Endothelial cell of umbilical vein (primary cell): ENCODE measurements at regions not wholly inside any gene's neighbourhood (a gene's known extent, or its start where the extent isn't known, plus 50 kb on each side); places are given as distances from the start of the nearest gene placed in this dataset.

Source experiments
- BruUV-seq: library from RNA; stranded (reverse); fragments of 400-500 nt; replicated peaks from 2 replicates; lab custom pipeline; 2021; lab: Mats Ljungman, UMichigan
- CTCF ChIA-PET: fragments of 300-600, 350-600 bp; sonication (Branson Sonifier 250); formaldehyde crosslinking; loops from one replicate; lab custom pipeline; 2021; ENCODE audit warnings: antibody characterized with exemption, inconsistent platforms; lab: Charles Lee
- POLR2A ChIA-PET: fragments of 300-600, 350-600 bp; sonication (Branson Sonifier 250); formaldehyde crosslinking; loops from one replicate; lab custom pipeline; 2021; ENCODE audit warnings: antibody characterized with exemption, inconsistent platforms; lab: Charles Lee
- DNase-seq: peaks from one replicate; pipeline ENCODE4 v3.0.0-alpha.2; 2011; ENCODE audit warnings: low read depth, low spot score
- FAIRE-seq: peaks from 2 replicates; lab custom pipeline; 2011; peaks lifted over from hg19 to GRCh38; lab: Jason Lieb, UNC
- H2AFZ ChIP-seq: 2 replicates; pipeline ENCODE4 v1.6.0; 2012; ENCODE audit warnings: low read depth, low read length, control low read depth, inconsistent platforms
- H3K27ac ChIP-seq: 2 replicates; pipeline ENCODE4 v1.5.1; 2011; ENCODE audit warnings: low read depth, mild to moderate bottlenecking, control low read depth, low read length, moderate library complexity; ENCODE audit not compliant: insufficient read depth
- H3K27me3 ChIP-seq, 2 experiments: 2 replicates each; pipeline versions ENCODE4 v1.6.0 to v1.6.1; 2011; ENCODE audit warnings: low read length in 2 of 2, mixed read lengths in 1 of 2; ENCODE audit not compliant: control insufficient read depth in 2 of 2, insufficient read depth in 2 of 2
- H3K36me3 ChIP-seq, 2 experiments: 2 replicates in 1 of 2; 3 replicates in 1 of 2; pipeline ENCODE4 v1.5.1; 2011; ENCODE audit warnings: low read length in 2 of 2, mild to moderate bottlenecking in 1 of 2, moderate library complexity in 1 of 2; ENCODE audit not compliant: control insufficient read depth in 2 of 2, insufficient read depth in 2 of 2; ENCODE audit errors: extremely low read depth in 1 of 2
- H3K4me1 ChIP-seq: 3 replicates; pipeline ENCODE4 v1.5.1; 2011; ENCODE audit warnings: mild to moderate bottlenecking, low read length; ENCODE audit not compliant: control insufficient read depth, insufficient read depth; ENCODE audit errors: extremely low read depth
- H3K4me2 ChIP-seq: 2 replicates; pipeline ENCODE4 v1.6.1; 2011; ENCODE audit warnings: low read length, control low read depth, mixed read lengths; ENCODE audit not compliant: insufficient read depth
- H3K4me3 ChIP-seq, 3 experiments: fragments of 200-600 bp in 1 of 3; sonication (generic), shearing (Covaris generic) in 1 of 3; replicated peaks in 1 of 3; 2 replicates each; pipeline ENCODE4 v1.5.1; 2011 to 2016; ENCODE audit warnings: control low read depth in 3 of 3, low read length in 3 of 3, mild to moderate bottlenecking in 2 of 3, inconsistent platforms in 1 of 3, low read depth in 1 of 3, moderate library complexity in 1 of 3; ENCODE audit not compliant: insufficient read depth in 1 of 3
- H3K79me2 ChIP-seq: 2 replicates; pipeline ENCODE4 v1.6.0; 2012; ENCODE audit warnings: low read length, inconsistent platforms; ENCODE audit not compliant: control insufficient read depth, insufficient read depth
- H3K9ac ChIP-seq: replicated peaks from 2 replicates; pipeline ENCODE3; 2011; ENCODE audit warnings: low read length, control low read depth; ENCODE audit not compliant: insufficient read depth; ENCODE audit errors: extremely low read depth
- H3K9me1 ChIP-seq: replicated peaks from 3 replicates; pipeline ENCODE4 v1.6.0; 2011; ENCODE audit warnings: mild to moderate bottlenecking, low read length; ENCODE audit not compliant: control insufficient read depth, insufficient read depth; ENCODE audit errors: extremely low read depth
- H3K9me3 ChIP-seq: replicated peaks from 2 replicates; pipeline ENCODE4 v1.5.1; 2012; ENCODE audit warnings: low read length, inconsistent platforms; ENCODE audit not compliant: control insufficient read depth, insufficient read depth
- H4K20me1 ChIP-seq: replicated peaks from 2 replicates; pipeline ENCODE3; 2011; ENCODE audit warnings: mild to moderate bottlenecking, low read length; ENCODE audit not compliant: control insufficient read depth, insufficient read depth; ENCODE audit errors: extremely low read depth
- CTCF ChIP-seq, 2 donors: IDR thresholded peaks; 1 replicate in 1 of 2; 2 replicates in 1 of 2; pipeline ENCODE4 v1.5.1; 2011; ENCODE audit warnings: low read length in 2 of 2, mild to moderate bottlenecking in 2 of 2, moderate library complexity in 2 of 2, control low read depth in 1 of 2, inconsistent platforms in 1 of 2, low read depth in 1 of 2; ENCODE audit not compliant: insufficient read depth in 1 of 2; ENCODE audit errors: extremely low read depth in 1 of 2
- EZH2 ChIP-seq: IDR thresholded peaks from 2 replicates; pipeline ENCODE4 v1.6.1; 2012; ENCODE audit warnings: borderline replicate concordance, low read depth, mild to moderate bottlenecking, moderate library complexity, low read length, inconsistent platforms; ENCODE audit not compliant: severe bottlenecking
- FOS ChIP-seq: IDR thresholded peaks from 2 replicates; pipeline ENCODE4 v1.6.1; 2011; ENCODE audit warnings: mild to moderate bottlenecking, low read length, moderate library complexity, borderline replicate concordance; ENCODE audit not compliant: insufficient read depth
- GATA2 ChIP-seq: IDR thresholded peaks from 2 replicates; pipeline ENCODE4 v1.7.0; 2011; ENCODE audit warnings: low read depth, mild to moderate bottlenecking, moderate library complexity, mixed read lengths, low read length; ENCODE audit not compliant: insufficient read length, insufficient read depth
- JUN ChIP-seq: IDR thresholded peaks from 2 replicates; pipeline ENCODE4 v1.6.1; 2011; ENCODE audit warnings: borderline replicate concordance, low read depth; ENCODE audit not compliant: insufficient read length, insufficient read depth
- MAX ChIP-seq: IDR thresholded peaks from 2 replicates; pipeline ENCODE4 v1.6.1; 2011; ENCODE audit not compliant: insufficient read depth, insufficient read length
- MYC ChIP-seq: IDR thresholded peaks from one replicate; pipeline ENCODE4 v1.6.1; 2011; ENCODE audit warnings: mild to moderate bottlenecking, low read depth, low read length
- POLR2A ChIP-seq: IDR thresholded peaks from 2 replicates; pipeline ENCODE4 v1.6.1; 2012; ENCODE audit warnings: low read depth, mild to moderate bottlenecking, control low read depth, low read length
- POLR2AphosphoS5 ChIP-seq: IDR thresholded peaks from 2 replicates; pipeline ENCODE4 v1.6.1; 2012; ENCODE audit warnings: low read depth, mild to moderate bottlenecking, control low read depth, low read length, moderate library complexity; ENCODE audit not compliant: insufficient read depth
- dilution Hi-C: fragments of 300-500 bp; cut with MboI; formaldehyde crosslinking; loops from one replicate; pipeline ENCODE4 v1.15.0; 2019; ENCODE audit warnings: low sequenced_read_pairs; ENCODE audit not compliant: extremely low pct_ligation_motif_present
- intact Hi-C: fragments of 100-400 bp; cut with micrococcal nuclease; formaldehyde crosslinking; loops from one replicate; pipeline ENCODE4 v1.10.0; 2022

- no peak for FAIRE-seq
- no peaks in the 10 kb centered on the region for H3K9me3 ChIP-seq
- no peak overlapping the region for H3K4me3 ChIP-seq
- BruUV-seq = no TSS peak
- TF ChIP-seq JUN (no peak), POLR2A (no peak), GATA2 (no peak), MAX (no peak), CTCF (IDR thresholded peaks at IDR 0.05; ENCODE audit: extremely low read depth in 1 of 2, insufficient read depth in 1 of 2, low read depth in 1 of 2, low read length in 2 of 2) (no peak), POLR2AphosphoS5 (no peak), EZH2 (no peak), MYC (no peak), FOS (no peak)
- H3K36me3 ChIP-seq = no peaks in the 10 kb centered on the region
- dilution Hi-C loops (no loop called here), intact Hi-C loops (no loop called here)
- no peak for DNase-seq
- H3K9ac ChIP-seq = no peak overlapping the region
- H2AFZ ChIP-seq = no peak overlapping the region
- ChIA-PET POLR2A (no interaction called here), CTCF (no interaction called here)
- H4K20me1 ChIP-seq = no peaks in the 10 kb centered on the region
- H3K9me1 ChIP-seq = no peaks in the 10 kb centered on the region
- no peak overlapping the region for H3K4me2 ChIP-seq
- H3K4me1 ChIP-seq = no peaks in the 10 kb centered on the region
- H3K27me3 ChIP-seq = no peaks in the 10 kb centered on the region
- H3K27ac ChIP-seq = no peak overlapping the region
- H3K79me2 ChIP-seq = no peaks in the 10 kb centered on the region
These were observed 54.8 kb upstream of the B3GAT1 start for GRCh38 chr11:134466610-134467567.
